GM19240 (cell line): ENCODE measurements at regions not wholly inside any gene's neighbourhood (a gene's known extent, or its start where the extent isn't known, plus 50 kb on each side); places are given as distances from the start of the nearest gene placed in this dataset.
"Not testable (repeated sequence)": the region's sequence is repeated elsewhere in the genome, so short reads cannot be mapped to it uniquely, and the experiment has no call there.

ENCODE experiments used
- DNase-seq: peaks from one replicate; pipeline ENCODE4 v3.0.0; 2011; ENCODE audit warnings: low spot score; ENCODE audit not compliant: insufficient read length

DNA sequence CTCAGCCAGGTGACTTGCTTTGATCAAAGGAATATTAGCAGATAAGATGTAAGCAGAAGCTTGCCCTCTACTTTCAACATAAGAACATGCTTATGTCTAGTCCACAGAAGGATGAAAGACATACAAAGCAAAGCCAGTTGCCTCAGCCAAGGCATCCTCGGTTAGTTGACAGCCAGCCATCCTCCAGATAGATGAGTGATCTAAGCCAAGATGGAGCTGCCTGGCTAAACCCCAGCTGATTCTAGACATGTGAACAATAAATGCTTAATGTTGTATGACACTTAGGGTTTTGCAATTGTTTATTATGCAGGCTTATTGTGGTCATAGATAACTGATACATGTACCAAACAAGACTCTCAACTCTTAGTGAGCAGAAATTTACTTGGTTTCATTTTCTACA lies 157.6 kb upstream of the TMTC2 start:
- no peak for DNase-seq

- no peak for DNase-seq
These were observed 156.8 kb upstream of the TMTC2 start for GRCh38 chr12:82529954-82530353.

GRCh38 chr12:82530394-82530793 lies 156.3 kb upstream of the TMTC2 start:
- DNase-seq = no peak

- no peak for DNase-seq
These were observed 153.4 kb upstream of the TMTC2 start for GRCh38 chr12:82533341-82533740.

- DNase-seq = no peak
These were observed 149.3 kb upstream of the TMTC2 start for GRCh38 chr12:82537436-82537835.

GRCh38 chr12:82554529-82554928 lies 132.2 kb upstream of the TMTC2 start:
- no peak for DNase-seq

DNA sequence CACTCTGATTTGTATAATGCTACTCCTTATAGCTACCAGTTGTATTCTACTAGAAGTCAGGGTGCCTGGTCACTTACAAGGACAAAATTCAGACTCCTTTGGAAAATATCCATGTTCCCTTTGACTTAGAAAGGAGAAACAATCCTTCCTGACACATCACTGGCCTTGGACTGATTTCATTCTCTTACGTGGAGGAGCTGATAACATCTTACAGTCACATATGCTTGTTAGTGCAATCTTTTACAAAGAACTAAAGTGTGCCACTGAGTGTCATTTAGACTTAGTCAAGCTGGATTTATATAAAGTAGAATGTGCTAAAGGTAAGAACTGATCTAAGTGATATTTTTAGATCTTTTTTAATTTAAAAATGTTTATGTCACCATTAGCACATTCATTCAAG lies 131.0 kb upstream of the TMTC2 start:
- DNase-seq = no peak

DNA sequence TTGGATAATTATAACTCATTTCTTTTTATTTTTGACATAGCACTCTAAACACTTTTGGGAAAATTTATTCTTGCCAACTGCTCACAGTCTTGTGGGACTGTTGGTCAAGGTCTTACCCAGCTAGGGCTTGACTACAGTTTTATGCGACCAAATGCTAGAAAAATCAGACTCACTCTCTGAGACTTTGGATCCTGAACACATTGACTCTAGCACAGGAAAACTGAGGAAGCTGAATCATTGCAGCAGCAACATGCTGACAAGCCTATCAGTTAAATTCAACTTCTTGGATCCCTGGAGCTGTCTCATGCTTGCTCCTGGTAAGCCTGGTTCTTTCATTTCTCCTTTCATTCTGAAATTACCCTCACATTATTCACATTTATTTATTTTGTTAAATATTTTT lies 120.7 kb upstream of the TMTC2 start:
- no peak for DNase-seq

DNA sequence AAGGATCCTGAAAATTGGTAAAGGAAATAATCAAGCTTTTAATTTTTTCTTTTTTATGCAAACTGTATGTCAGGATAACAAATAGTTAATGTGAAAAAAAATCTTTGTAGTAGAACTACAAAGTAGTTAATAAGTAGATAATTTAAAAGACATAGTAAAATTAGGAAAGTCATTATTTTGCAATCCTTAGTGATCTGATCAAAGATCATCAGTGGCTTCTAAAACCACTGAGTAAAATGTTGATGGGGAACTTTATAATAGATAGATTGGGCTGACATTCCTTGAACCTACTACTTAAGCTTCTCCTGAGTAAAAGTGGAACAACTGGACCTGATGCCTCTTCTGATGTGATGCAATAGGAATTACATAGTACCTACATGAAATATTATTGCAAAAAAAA lies 119.0 kb upstream of the TMTC2 start:
- DNase-seq = no peak

DNA sequence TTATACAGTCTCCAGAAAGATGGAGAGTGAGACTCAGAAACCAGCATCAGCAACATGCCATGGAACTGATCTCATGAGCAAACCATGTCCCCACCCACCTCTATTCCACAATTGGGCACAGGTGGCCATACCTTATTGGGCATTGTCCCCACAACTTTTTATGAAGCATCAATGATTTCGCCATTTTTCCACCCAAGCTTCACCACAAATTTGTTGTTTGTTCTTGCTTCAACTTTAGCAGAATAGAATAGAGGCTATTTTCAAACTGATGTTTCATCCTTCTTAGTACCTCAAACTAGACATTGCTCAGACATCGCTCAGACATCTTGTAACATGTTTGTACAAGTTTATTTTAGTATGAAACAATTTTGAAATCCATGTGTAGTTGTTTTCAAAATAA lies 112.5 kb upstream of the TMTC2 start:
- DNase-seq = no peak

GRCh38 chr12:82578725-82579124 lies 108.0 kb upstream of the TMTC2 start:
- no peak for DNase-seq

- no peak for DNase-seq
These were observed 103.0 kb upstream of the TMTC2 start for GRCh38 chr12:82583756-82584155.

- DNase-seq = no peak
These were observed 93.6 kb upstream of the TMTC2 start for GRCh38 chr12:82593143-82593542.

GRCh38 chr12:82593901-82594396 lies 92.8 kb upstream of the TMTC2 start:
- DNase-seq = no peak

DNA sequence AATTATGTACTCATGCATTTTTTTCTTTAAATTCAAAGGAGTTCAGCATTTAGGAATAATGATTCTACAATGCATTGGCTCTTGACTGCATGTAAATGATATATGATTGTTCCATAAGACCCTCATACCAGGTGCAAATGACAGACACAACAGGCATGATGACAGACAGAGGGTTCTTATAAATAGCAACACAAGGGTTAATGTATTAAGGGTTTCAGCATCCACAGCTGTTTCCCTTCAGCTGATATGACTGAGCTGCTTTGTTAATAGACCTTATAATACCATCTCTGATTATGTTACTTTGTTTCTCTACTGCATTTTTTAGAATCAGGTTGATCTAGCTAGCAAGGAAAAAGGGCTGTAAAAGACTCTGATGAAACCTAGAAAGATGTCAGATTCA lies 90.8 kb upstream of the TMTC2 start:
- DNase-seq = no peak

GRCh38 chr12:82596483-82596882 lies 90.2 kb upstream of the TMTC2 start:
- no peak for DNase-seq

DNA sequence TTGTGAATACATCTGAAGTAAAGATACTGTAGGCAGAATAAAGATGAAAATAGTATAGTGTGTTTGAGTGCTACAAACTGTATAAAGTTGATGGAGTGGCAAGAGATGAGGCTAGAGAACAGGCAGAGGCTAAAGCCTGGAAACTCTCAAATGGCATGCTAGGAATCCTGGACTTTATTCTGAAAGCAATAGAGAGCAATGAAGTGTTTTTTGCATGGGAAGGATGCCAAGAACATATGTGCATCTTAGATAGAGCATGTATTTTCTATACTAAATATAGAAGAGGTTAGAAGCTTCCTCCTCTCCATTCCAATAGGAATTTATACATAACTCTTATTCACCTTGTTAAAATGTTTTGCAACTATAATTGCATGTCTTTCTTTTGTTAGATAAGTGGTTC lies 86.3 kb upstream of the TMTC2 start:
- no peak for DNase-seq

DNA sequence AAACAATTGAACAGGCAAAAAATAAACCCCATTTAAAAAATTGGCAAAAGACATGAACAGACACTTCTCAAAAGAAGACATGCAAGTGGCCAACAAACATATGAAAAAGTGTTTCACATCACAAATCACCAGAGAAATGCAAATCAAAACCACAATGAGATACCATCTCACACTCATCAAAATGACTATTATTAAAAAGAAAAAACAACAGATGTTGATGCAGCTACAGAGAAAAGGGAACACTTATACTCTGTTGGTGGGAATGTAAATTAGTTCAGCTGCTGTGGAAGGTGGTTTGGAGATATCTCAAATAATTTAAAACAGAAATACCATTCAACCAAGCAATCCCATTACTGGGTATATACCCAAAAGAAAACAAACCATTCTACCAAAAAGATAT lies 83.1 kb upstream of the TMTC2 start:
- not testable (repeated sequence) for DNase-seq

DNA sequence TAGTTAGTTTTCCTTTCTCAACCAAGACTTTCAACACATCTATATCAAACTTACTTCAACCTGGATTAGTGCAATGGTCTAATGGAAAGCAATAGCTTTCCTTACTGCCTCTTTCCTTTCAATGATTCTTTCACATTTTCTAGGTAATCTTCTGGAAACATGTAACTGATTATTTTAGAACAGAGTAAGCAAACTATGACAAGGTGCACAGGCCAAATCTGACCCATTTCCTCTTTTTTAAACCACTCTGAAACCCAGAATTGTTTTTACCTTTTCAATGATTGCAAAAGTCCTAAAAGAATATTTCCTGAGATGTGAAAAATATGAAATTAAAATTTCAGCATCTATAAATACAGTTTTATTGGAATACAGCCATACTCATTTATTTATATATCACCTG lies 81.6 kb upstream of the TMTC2 start:
- no peak for DNase-seq

- DNase-seq = no peak
These were observed 78.0 kb upstream of the TMTC2 start for GRCh38 chr12:82608706-82609105.

DNA sequence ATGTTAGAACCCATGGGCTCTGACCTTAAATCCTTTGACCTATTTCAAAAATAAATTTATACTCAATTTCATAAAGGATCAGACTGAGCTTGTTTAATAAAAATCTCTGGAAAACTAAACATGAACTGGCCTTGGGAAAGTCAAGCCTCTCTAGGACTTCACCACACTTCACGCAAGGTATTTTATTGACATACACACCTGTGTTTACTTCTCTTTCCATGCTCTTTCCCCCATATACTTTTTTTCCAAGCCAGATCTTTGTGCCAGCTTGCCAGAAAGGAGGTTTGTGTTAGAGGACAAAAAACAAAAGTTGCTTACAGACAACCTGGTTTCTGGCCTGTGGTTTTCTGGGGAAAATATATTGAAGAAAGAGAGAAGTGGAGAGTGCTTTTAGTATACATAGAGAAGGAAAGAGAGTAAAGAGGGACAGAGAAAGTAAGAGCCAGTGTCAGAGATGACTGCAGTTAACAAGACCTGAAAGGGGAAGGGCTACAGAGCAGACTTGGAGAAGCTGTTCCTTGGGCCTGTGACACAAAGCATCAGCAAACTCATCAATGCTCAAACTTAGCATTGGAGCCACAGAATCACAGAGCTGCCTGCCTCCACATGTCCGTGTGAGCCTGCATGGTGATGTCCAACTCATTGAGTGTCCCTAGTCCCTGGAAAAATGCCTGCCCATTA lies 77.3 kb upstream of the TMTC2 start:
- no peak for DNase-seq

DNA sequence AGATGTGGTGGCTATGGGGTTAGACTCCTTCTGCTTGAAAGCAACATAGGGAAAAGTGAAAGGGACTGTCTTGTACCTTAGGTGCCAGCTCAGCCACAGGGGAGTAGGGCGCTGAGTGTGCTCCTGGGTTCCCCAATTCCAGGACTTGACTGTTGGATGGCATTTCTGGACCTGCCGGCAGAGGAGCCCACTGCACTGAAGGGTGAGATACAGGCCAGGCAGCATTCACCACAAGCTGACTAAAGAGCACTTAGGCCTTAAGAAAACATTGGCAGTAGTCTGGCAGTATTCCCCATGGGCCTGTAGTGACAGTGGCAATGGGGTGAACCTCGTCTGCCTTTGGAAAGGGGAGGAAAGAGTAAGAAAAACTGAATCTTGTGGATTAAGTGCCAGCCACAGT lies 67.1 kb upstream of the TMTC2 start:
- DNase-seq = no peak

- no peak for DNase-seq
These were observed 65.8 kb upstream of the TMTC2 start for GRCh38 chr12:82620917-82621316.

GRCh38 chr12:82625523-82625922 lies 61.2 kb upstream of the TMTC2 start:
- DNase-seq = no peak
